COLO829 (cell line): ENCODE measurements at regions not wholly inside any gene's neighbourhood (a gene's known extent, or its start where the extent isn't known, plus 50 kb on each side); places are given as distances from the start of the nearest gene placed in this dataset.
"Not testable (repeated sequence)": the region's sequence is repeated elsewhere in the genome, so short reads cannot be mapped to it uniquely, and the experiment has no call there.

ENCODE experiments used
- DNase-seq: peaks from one replicate; pipeline ENCODE4 v3.0.0; 2012; ENCODE audit warnings: low spot score

GRCh38 chr11:119586181-119586580, 142.8 kb downstream of the NECTIN1 start:
- DNase-seq, result no peak

- DNase-seq, result no peak
Measured at GRCh38 chr11:119585043-119585781, 143.8 kb downstream of the NECTIN1 start.

- DNase-seq, result no peak
Measured at GRCh38 chr11:119584193-119585042, 144.6 kb downstream of the NECTIN1 start.

GRCh38 chr11:119583585-119583984, 145.4 kb downstream of the NECTIN1 start:
- DNase-seq, result no peak

- DNase-seq, result not testable (repeated sequence)
Measured at GRCh38 chr11:119581396-119581795, 147.6 kb downstream of the NECTIN1 start.

- no peak for DNase-seq
Measured at GRCh38 chr11:119580751-119581150, 148.2 kb downstream of the NECTIN1 start.

- DNase-seq, result no peak
Measured at GRCh38 chr11:119580081-119580480, 148.9 kb downstream of the NECTIN1 start.

GRCh38 chr11:119578521-119579191, 150.3 kb downstream of the NECTIN1 start:
- DNase-seq, result no peak

- DNase-seq, result no peak
Measured at GRCh38 chr11:119573858-119574257, 150.9 kb upstream of the THY1 start.

- no peak for DNase-seq
Measured at GRCh38 chr11:119572481-119573424, 149.8 kb upstream of the THY1 start.

GRCh38 chr11:119571311-119571710, 148.3 kb upstream of the THY1 start:
- DNase-seq, result no peak

GRCh38 chr11:119567688-119568582, 145.0 kb upstream of the THY1 start:
- DNase-seq, result peak; percentile 28

GRCh38 chr11:119566319-119566718, 143.3 kb upstream of the THY1 start:
- DNase-seq, result no peak

GRCh38 chr11:119565693-119566092, 142.7 kb upstream of the THY1 start:
- not testable (repeated sequence) for DNase-seq

GRCh38 chr11:119560961-119561360, 138.0 kb upstream of the THY1 start:
- no peak for DNase-seq

- no peak for DNase-seq
Measured at GRCh38 chr11:119560291-119560690, 137.3 kb upstream of the THY1 start.

- DNase-seq, result no peak
Measured at GRCh38 chr11:119552106-119552485, 129.1 kb upstream of the THY1 start.

GRCh38 chr11:119551420-119552105, 128.6 kb upstream of the THY1 start:
- no peak for DNase-seq

GRCh38 chr11:119550053-119550752, 127.2 kb upstream of the THY1 start:
- DNase-seq, result no peak
